CD8-positive, alpha-beta memory T cell (primary cell): ENCODE measurements at regions not wholly inside any gene's neighbourhood (a gene's known extent, or its start where the extent isn't known, plus 50 kb on each side); places are given as distances from the start of the nearest gene placed in this dataset.

Source experiments
- CTCF ChIA-PET: fragments of 350-600 bp; sonication (Branson Sonifier 250); formaldehyde crosslinking; loops from one replicate; lab custom pipeline; 2021; ENCODE audit warnings: antibody characterized with exemption; lab: Charles Lee
- POLR2A ChIA-PET: fragments of 350-600 bp; sonication (Branson Sonifier 250); formaldehyde crosslinking; loops from one replicate; lab custom pipeline; 2021; ENCODE audit warnings: antibody characterized with exemption; lab: Charles Lee
- DNase-seq, 5 donors: peaks; one replicate each; pipeline versions ENCODE4 v3.0.0 to v3.0.0-alpha.2; 2020 to 2022; ENCODE audit warnings: mixed read lengths in 1 of 5
- H3K27ac ChIP-seq: one replicate; pipeline ENCODE4 v1.7.0; 2013; ENCODE audit warnings: low read depth, mild to moderate bottlenecking, low read length, moderate library complexity
- H3K27me3 ChIP-seq: 2 replicates; pipeline ENCODE4 v1.7.0; 2013; ENCODE audit warnings: low read length, mild to moderate bottlenecking; ENCODE audit not compliant: insufficient read depth, poor library complexity, severe bottlenecking
- H3K36me3 ChIP-seq: 2 replicates; pipeline ENCODE4 v1.7.0; 2013; ENCODE audit warnings: mild to moderate bottlenecking, low read length, moderate library complexity; ENCODE audit not compliant: insufficient read depth
- H3K4me1 ChIP-seq: 2 replicates; pipeline ENCODE4 v1.7.0; 2013; ENCODE audit warnings: mild to moderate bottlenecking, low read length, moderate library complexity; ENCODE audit not compliant: insufficient read depth
- H3K4me3 ChIP-seq: 2 replicates; pipeline ENCODE4 v1.7.0; 2013; ENCODE audit warnings: mild to moderate bottlenecking, low read length
- H3K9me3 ChIP-seq: 2 replicates; pipeline ENCODE4 v1.7.0; 2013; ENCODE audit warnings: mild to moderate bottlenecking, low read length
- H3K27ac Mint-ChIP-seq, 8 donors: one replicate each; pipeline ENCODE4 v1.8.0; 2020 to 2021; ENCODE audit warnings: mixed read lengths in 8 of 8, mild to moderate bottlenecking in 6 of 8, inconsistent platforms in 3 of 8, moderate library complexity in 3 of 8
- H3K27me3 Mint-ChIP-seq, 2 donors: one replicate each; pipeline ENCODE4 v1.8.0; 2020 to 2021; ENCODE audit warnings: mixed read lengths in 2 of 2, mild to moderate bottlenecking in 1 of 2, moderate library complexity in 1 of 2
- H3K36me3 Mint-ChIP-seq, 3 donors: one replicate each; pipeline ENCODE4 v1.8.0; 2020 to 2021; ENCODE audit warnings: mixed read lengths in 3 of 3, inconsistent platforms in 1 of 3, mild to moderate bottlenecking in 1 of 3
- H3K4me1 Mint-ChIP-seq, 3 donors: one replicate each; pipeline ENCODE4 v1.8.0; 2020 to 2021; ENCODE audit warnings: mixed read lengths in 3 of 3, inconsistent platforms in 1 of 3, mild to moderate bottlenecking in 1 of 3
- H3K4me3 Mint-ChIP-seq, 7 donors: one replicate each; pipeline ENCODE4 v1.8.0; 2020 to 2021; ENCODE audit warnings: mixed read lengths in 7 of 7, mild to moderate bottlenecking in 6 of 7, moderate library complexity in 4 of 7, inconsistent platforms in 2 of 7
- H3K9me3 Mint-ChIP-seq, 5 donors: one replicate each; pipeline ENCODE4 v1.8.0; 2020 to 2022; ENCODE audit warnings: mixed read lengths in 5 of 5, mild to moderate bottlenecking in 3 of 5, moderate library complexity in 2 of 5, inconsistent platforms in 1 of 5

- no peak overlapping the region for H3K27ac ChIP-seq
- H3K36me3 Mint-ChIP-seq = peaks cover 0 to 1% (median 0%) of the 10 kb centered on the region in 3 donors
- no peaks in the 10 kb centered on the region for H3K27me3 Mint-ChIP-seq
- no peaks in the 10 kb centered on the region for H3K27me3 ChIP-seq
- H3K4me3 ChIP-seq = no peak overlapping the region
- CTCF ChIA-PET = no interaction called here
- H3K4me3 Mint-ChIP-seq = peak overlapping the region in 5 of 7 donors; percentile 8 to 74 (median 46)
- H3K9me3 ChIP-seq = no peaks in the 10 kb centered on the region
- POLR2A ChIA-PET = no interaction called here
- H3K9me3 Mint-ChIP-seq = no peaks in the 10 kb centered on the region
- no peaks in the 10 kb centered on the region for H3K4me1 ChIP-seq
- H3K4me1 Mint-ChIP-seq = peaks cover 0 to 10% (median 9%) of the 10 kb centered on the region in 3 donors
- H3K27ac Mint-ChIP-seq = peak overlapping the region in 7 of 8 donors; percentile 21 to 95 (median 57)
- peak in 1 of 5 donors; percentile 4 for DNase-seq
- H3K36me3 ChIP-seq = no peaks in the 10 kb centered on the region
Measured at GRCh38 chr2:212911011-212911410, 240.4 kb downstream of the IKZF2 start.

- POLR2A ChIA-PET = no interaction called here
- H3K4me1 ChIP-seq = no peaks in the 10 kb centered on the region
- H3K36me3 ChIP-seq = no peaks in the 10 kb centered on the region
- H3K4me1 Mint-ChIP-seq = peaks cover 0 to 10% (median 9%) of the 10 kb centered on the region in 3 donors
- peak overlapping the region in 1 of 8 donors; percentile 23 for H3K27ac Mint-ChIP-seq
- H3K27me3 ChIP-seq = no peaks in the 10 kb centered on the region
- H3K27me3 Mint-ChIP-seq = no peaks in the 10 kb centered on the region
- H3K4me3 ChIP-seq = no peak overlapping the region
- DNase-seq = no peak
- H3K9me3 ChIP-seq = no peaks in the 10 kb centered on the region
- H3K36me3 Mint-ChIP-seq = peaks cover 0 to 5% (median 1%) of the 10 kb centered on the region in 3 donors
- H3K9me3 Mint-ChIP-seq = no peaks in the 10 kb centered on the region
- CTCF ChIA-PET = no interaction called here
- no peak overlapping the region for H3K27ac ChIP-seq
- no peak overlapping the region for H3K4me3 Mint-ChIP-seq
Measured at GRCh38 chr2:212908682-212909435, 242.6 kb downstream of the IKZF2 start.

- Histone ChIP-seq H3K36me3 (no peaks in the 10 kb centered on the region), H3K27ac (no peak overlapping the region), H3K27me3 (no peaks in the 10 kb centered on the region), H3K4me1 (no peaks in the 10 kb centered on the region), H3K4me3 (no peak overlapping the region), H3K9me3 (no peaks in the 10 kb centered on the region)
- H3K4me1 Mint-ChIP-seq = peaks cover 0 to 10% (median 9%) of the 10 kb centered on the region in 3 donors
- CTCF ChIA-PET = no interaction called here
- H3K36me3 Mint-ChIP-seq = peaks cover 0 to 5% (median 0%) of the 10 kb centered on the region in 3 donors
- no peaks in the 10 kb centered on the region for H3K27me3 Mint-ChIP-seq
- peak overlapping the region in 1 of 8 donors; percentile 33 for H3K27ac Mint-ChIP-seq
- no peak for DNase-seq
- POLR2A ChIA-PET = no interaction called here
- peaks cover 0 to 1% (median 0%) of the 10 kb centered on the region in 5 donors for H3K9me3 Mint-ChIP-seq
- no peak overlapping the region for H3K4me3 Mint-ChIP-seq
Measured at GRCh38 chr2:212908031-212908430, 243.4 kb downstream of the IKZF2 start.

- Histone ChIP-seq H3K27ac (no peak overlapping the region), H3K27me3 (no peaks in the 10 kb centered on the region), H3K4me3 (no peak overlapping the region), H3K36me3 (no peaks in the 10 kb centered on the region), H3K4me1 (no peaks in the 10 kb centered on the region), H3K9me3 (no peaks in the 10 kb centered on the region)
- Mint-ChIP-seq H3K27ac (no peak overlapping the region), H3K4me3 (no peak overlapping the region), H3K36me3 (peaks cover 0 to 5% (median 0%) of the 10 kb centered on the region in 3 donors), H3K9me3 (peaks cover 0 to 2% (median 0%) of the 10 kb centered on the region in 5 donors), H3K27me3 (no peaks in the 10 kb centered on the region), H3K4me1 (peaks cover 0 to 9% (median 9%) of the 10 kb centered on the region in 3 donors)
- no peak for DNase-seq
- ChIA-PET CTCF (no interaction called here), POLR2A (no interaction called here)
Measured at GRCh38 chr2:212906620-212907019, 244.8 kb downstream of the IKZF2 start.

GRCh38 chr2:212905640-212906201 lies 245.7 kb downstream of the IKZF2 start:
- no peak overlapping the region for H3K27ac Mint-ChIP-seq

GRCh38 chr2:212904646-212905045 lies 246.8 kb downstream of the IKZF2 start:
- peaks cover 0 to 1% (median 0%) of the 10 kb centered on the region in 3 donors for H3K4me1 Mint-ChIP-seq
- no peaks in the 10 kb centered on the region for H3K4me1 ChIP-seq
- H3K27me3 ChIP-seq = no peaks in the 10 kb centered on the region
- H3K36me3 ChIP-seq = no peaks in the 10 kb centered on the region
- ChIA-PET CTCF (no interaction called here), POLR2A (no interaction called here)
- no peaks in the 10 kb centered on the region for H3K9me3 ChIP-seq
- H3K27ac ChIP-seq = no peak overlapping the region
- H3K4me3 ChIP-seq = no peak overlapping the region
- no peak for DNase-seq
- H3K27me3 Mint-ChIP-seq = no peaks in the 10 kb centered on the region
- H3K27ac Mint-ChIP-seq = no peak overlapping the region
- H3K36me3 Mint-ChIP-seq = peaks cover 0 to 5% (median 0%) of the 10 kb centered on the region in 3 donors
- H3K4me3 Mint-ChIP-seq = no peak overlapping the region
- peaks cover 0 to 2% (median 0%) of the 10 kb centered on the region in 5 donors for H3K9me3 Mint-ChIP-seq

More at GRCh38 chr2:212905640-212906201, 245.7 kb downstream of the IKZF2 start:
- peaks cover 0 to 5% (median 0%) of the 10 kb centered on the region in 3 donors for H3K36me3 Mint-ChIP-seq
- no peak overlapping the region for H3K27ac ChIP-seq
- H3K4me1 ChIP-seq = no peaks in the 10 kb centered on the region
- H3K36me3 ChIP-seq = no peaks in the 10 kb centered on the region
- no peak overlapping the region for H3K4me3 ChIP-seq
- POLR2A ChIA-PET = no interaction called here
- CTCF ChIA-PET = no interaction called here
- no peaks in the 10 kb centered on the region for H3K27me3 ChIP-seq
- peaks cover 0 to 2% (median 0%) of the 10 kb centered on the region in 5 donors for H3K9me3 Mint-ChIP-seq
- no peak overlapping the region for H3K4me3 Mint-ChIP-seq
- peaks cover 0 to 2% (median under 1%) of the 10 kb centered on the region in 3 donors for H3K4me1 Mint-ChIP-seq
- H3K27me3 Mint-ChIP-seq = no peaks in the 10 kb centered on the region
- DNase-seq = no peak
- no peaks in the 10 kb centered on the region for H3K9me3 ChIP-seq

GRCh38 chr2:212903413-212903812 lies 248.0 kb downstream of the IKZF2 start:
- peaks cover 0 to 2% (median 0%) of the 10 kb centered on the region in 5 donors for H3K9me3 Mint-ChIP-seq
- Histone ChIP-seq H3K9me3 (no peaks in the 10 kb centered on the region), H3K4me1 (no peaks in the 10 kb centered on the region), H3K4me3 (no peak overlapping the region), H3K27me3 (no peaks in the 10 kb centered on the region), H3K36me3 (no peaks in the 10 kb centered on the region), H3K27ac (no peak overlapping the region)
- ChIA-PET POLR2A (no interaction called here), CTCF (no interaction called here)
- H3K36me3 Mint-ChIP-seq = peaks cover 0 to 5% (median 0%) of the 10 kb centered on the region in 3 donors
- DNase-seq = no peak
- no peak overlapping the region for H3K27ac Mint-ChIP-seq
- H3K27me3 Mint-ChIP-seq = no peaks in the 10 kb centered on the region
- H3K4me1 Mint-ChIP-seq = no peaks in the 10 kb centered on the region
- H3K4me3 Mint-ChIP-seq = no peak overlapping the region

GRCh38 chr2:212902421-212902820 lies 249.0 kb downstream of the IKZF2 start:
- Histone ChIP-seq H3K4me1 (no peaks in the 10 kb centered on the region), H3K27ac (no peak overlapping the region), H3K9me3 (no peaks in the 10 kb centered on the region), H3K27me3 (no peaks in the 10 kb centered on the region), H3K36me3 (no peaks in the 10 kb centered on the region), H3K4me3 (no peak overlapping the region)
- POLR2A ChIA-PET = no interaction called here
- CTCF ChIA-PET = no interaction called here
- Mint-ChIP-seq H3K27ac (no peak overlapping the region), H3K9me3 (peaks cover 0 to 2% (median 0%) of the 10 kb centered on the region in 5 donors), H3K36me3 (peaks cover 0 to 5% (median 0%) of the 10 kb centered on the region in 3 donors), H3K4me3 (no peak overlapping the region), H3K27me3 (no peaks in the 10 kb centered on the region), H3K4me1 (no peaks in the 10 kb centered on the region)
- no peak for DNase-seq
